Liver (tissue), 3 donors: ENCODE measurements at regions not wholly inside any gene's neighbourhood (a gene's known extent, or its start where the extent isn't known, plus 50 kb on each side); places are given as distances from the start of the nearest gene placed in this dataset.
"Not testable (repeated sequence)": the region's sequence is repeated elsewhere in the genome, so short reads cannot be mapped to it uniquely, and the experiment has no call there.

ENCODE experiments used
- ATF3 ChIP-seq: IDR thresholded peaks from 2 replicates; pipeline ENCODE4 v1.6.1; 2016; ENCODE audit warnings: antibody characterized with exemption
- EGR1 ChIP-seq, 2 donors: IDR thresholded peaks; 2 replicates each; pipeline ENCODE4 v1.6.1; 2016 to 2018; ENCODE audit warnings: antibody characterized with exemption in 2 of 2, low read depth in 2 of 2
- FOXA1 ChIP-seq: IDR thresholded peaks from 2 replicates; pipeline ENCODE4 v1.6.1; 2016; ENCODE audit warnings: antibody characterized with exemption
- GABPA ChIP-seq, 2 donors: IDR thresholded peaks in 1 of 2; conservative IDR thresholded peaks in 1 of 2; 2 replicates each; pipeline ENCODE4 v1.6.1; 2016; ENCODE audit warnings: antibody characterized with exemption in 2 of 2, mild to moderate bottlenecking in 1 of 2, moderate library complexity in 1 of 2
- JUND ChIP-seq, 2 donors: IDR thresholded peaks; 2 replicates each; pipeline ENCODE4 v1.6.1; 2016; ENCODE audit warnings: antibody characterized with exemption in 2 of 2
- MAX ChIP-seq: IDR thresholded peaks from 2 replicates; pipeline ENCODE4 v1.6.1; 2016; ENCODE audit warnings: antibody characterized with exemption
- NR2F2 ChIP-seq: IDR thresholded peaks from 2 replicates; pipeline ENCODE4 v1.6.1; 2016; ENCODE audit warnings: antibody characterized with exemption
- REST ChIP-seq: IDR thresholded peaks from 2 replicates; pipeline ENCODE4 v1.6.1; 2016; ENCODE audit warnings: antibody characterized with exemption, mild to moderate bottlenecking
- RXRA ChIP-seq, 2 donors: IDR thresholded peaks; 2 replicates each; pipeline ENCODE4 v1.6.1; 2017 to 2018; ENCODE audit warnings: antibody characterized with exemption in 2 of 2, mild to moderate bottlenecking in 1 of 2
- SP1 ChIP-seq: IDR thresholded peaks from 2 replicates; pipeline ENCODE4 v1.6.1; 2018; ENCODE audit warnings: antibody characterized with exemption, mild to moderate bottlenecking
- TAF1 ChIP-seq: conservative IDR thresholded peaks from 2 replicates; pipeline ENCODE4 v1.6.1; 2016; ENCODE audit warnings: antibody characterized with exemption, mild to moderate bottlenecking
- YY1 ChIP-seq: IDR thresholded peaks from 2 replicates; pipeline ENCODE4 v1.6.1; 2016; ENCODE audit warnings: antibody characterized with exemption, mild to moderate bottlenecking
- TF ChIP-seq, protein P1 (sequence below): fragments of 150-350 bp; IDR thresholded peaks from 2 replicates; pipeline ENCODE4 v1.5.1; 2017; ENCODE audit warnings: improper control_type of control experiment, low read depth, low read length; ENCODE audit not compliant: missing input control
- donor health status: healthy.
- donor health status: healthy.

- TF ChIP-seq GABPA (IDR thresholded peaks at IDR 0.05 in 1 of 2, conservative IDR thresholded peaks at IDR 0.05 in 1 of 2); MAX; SP1; NR2F2; REST; TAF1; JUND (IDR thresholded peaks at IDR 0.05); YY1; FOXA1; RXRA (IDR thresholded peaks at IDR 0.05); ATF3; EGR1 (IDR thresholded peaks at IDR 0.05; ENCODE audit: low read depth in 2 of 2): not testable (repeated sequence)
- TF ChIP-seq, protein P1, sequence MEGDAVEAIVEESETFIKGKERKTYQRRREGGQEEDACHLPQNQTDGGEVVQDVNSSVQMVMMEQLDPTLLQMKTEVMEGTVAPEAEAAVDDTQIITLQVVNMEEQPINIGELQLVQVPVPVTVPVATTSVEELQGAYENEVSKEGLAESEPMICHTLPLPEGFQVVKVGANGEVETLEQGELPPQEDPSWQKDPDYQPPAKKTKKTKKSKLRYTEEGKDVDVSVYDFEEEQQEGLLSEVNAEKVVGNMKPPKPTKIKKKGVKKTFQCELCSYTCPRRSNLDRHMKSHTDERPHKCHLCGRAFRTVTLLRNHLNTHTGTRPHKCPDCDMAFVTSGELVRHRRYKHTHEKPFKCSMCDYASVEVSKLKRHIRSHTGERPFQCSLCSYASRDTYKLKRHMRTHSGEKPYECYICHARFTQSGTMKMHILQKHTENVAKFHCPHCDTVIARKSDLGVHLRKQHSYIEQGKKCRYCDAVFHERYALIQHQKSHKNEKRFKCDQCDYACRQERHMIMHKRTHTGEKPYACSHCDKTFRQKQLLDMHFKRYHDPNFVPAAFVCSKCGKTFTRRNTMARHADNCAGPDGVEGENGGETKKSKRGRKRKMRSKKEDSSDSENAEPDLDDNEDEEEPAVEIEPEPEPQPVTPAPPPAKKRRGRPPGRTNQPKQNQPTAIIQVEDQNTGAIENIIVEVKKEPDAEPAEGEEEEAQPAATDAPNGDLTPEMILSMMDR: not testable (repeated sequence)
Observed at GRCh38 chr9:65397763-65398719, 113.0 kb upstream of the FOXD4L5 start.
